ENCODE measurements at regions not wholly inside any gene's neighbourhood (a gene's known extent, or its start where the extent isn't known, plus 50 kb on each side); places are given as distances from the start of the nearest gene placed in this dataset.
"Not testable (repeated sequence)": the region's sequence is repeated elsewhere in the genome, so short reads cannot be mapped to it uniquely, and the experiment has no call there.

DNA sequence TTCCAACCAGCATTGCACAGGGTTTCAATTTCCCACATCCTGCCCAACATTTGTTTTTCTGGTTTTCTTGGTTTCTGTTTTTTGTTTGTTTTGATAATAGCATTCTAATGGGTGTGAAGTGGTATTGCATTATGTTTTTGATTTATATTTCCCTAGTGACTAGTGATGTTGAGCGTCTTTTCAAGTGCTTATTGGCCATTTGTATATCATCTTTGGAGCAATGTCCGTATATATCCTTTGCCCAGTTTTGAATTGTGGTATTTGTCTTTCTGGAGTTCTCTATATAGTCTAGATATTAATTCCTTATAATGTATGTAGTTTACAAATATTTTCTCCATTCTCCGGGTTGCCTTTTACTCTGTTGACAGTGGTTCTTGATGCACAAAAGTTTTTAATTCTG lies 2168.1 kb upstream of the DEFB115 start:
- peaks cover 21% of the 10 kb centered on the region for H3K9me3 Mint-ChIP-seq
- H3K36me3 Mint-ChIP-seq (ENCODE audit: low read depth) = not testable (repeated sequence)

DNA sequence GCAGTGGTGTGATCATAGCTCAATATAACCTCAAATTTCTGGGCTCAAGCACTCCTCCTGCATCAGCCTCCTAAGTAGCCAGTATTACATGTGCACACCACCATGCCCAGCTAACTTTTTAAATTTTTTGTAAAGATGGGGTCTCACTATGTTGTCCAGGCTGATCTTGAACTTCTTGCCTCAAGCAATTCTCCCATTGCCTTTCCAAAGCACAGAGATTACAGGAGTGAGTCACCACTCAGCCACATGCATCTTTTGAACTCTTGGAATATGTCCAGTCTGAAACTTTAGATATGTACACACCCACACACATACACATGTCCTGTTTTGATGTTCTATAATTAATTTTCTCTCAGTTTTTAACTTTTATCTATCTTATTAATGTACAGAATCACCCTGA lies 2163.5 kb upstream of the DEFB115 start:
- H3K4me1 Mint-ChIP-seq (ENCODE audit: low read depth); H3K4me3 Mint-ChIP-seq; H3K36me3 Mint-ChIP-seq (ENCODE audit: low read depth); H3K27me3 Mint-ChIP-seq; H3K27ac Mint-ChIP-seq; intact Hi-C loops (cut with micrococcal nuclease); H3K9me3 Mint-ChIP-seq: not testable (repeated sequence)

More for the DNA sequence above, 2168.1 kb upstream of the DEFB115 start:
- H3K27me3 Mint-ChIP-seq; H3K27ac Mint-ChIP-seq; H3K4me1 Mint-ChIP-seq (ENCODE audit: low read depth); intact Hi-C loops (cut with micrococcal nuclease); H3K4me3 Mint-ChIP-seq: not testable (repeated sequence)

DNA sequence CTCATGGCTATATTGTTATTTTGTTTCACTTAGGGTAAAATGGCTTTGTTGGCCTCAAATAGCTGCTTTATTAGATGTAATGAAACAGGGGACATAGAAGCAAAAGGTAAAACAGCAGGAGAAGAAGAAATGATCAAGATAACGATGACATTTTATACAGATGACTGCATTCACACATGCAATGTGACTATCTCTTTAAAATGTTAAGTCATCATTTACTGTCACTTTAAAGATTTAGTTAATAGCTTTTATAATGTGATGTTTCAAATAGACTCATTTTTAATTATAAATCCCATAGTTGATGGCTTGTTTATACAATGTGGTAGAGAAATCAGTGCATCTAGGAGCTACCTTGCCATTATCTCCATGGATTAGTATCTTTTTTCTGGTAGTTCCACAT lies 2160.8 kb upstream of the DEFB115 start:
- H3K27me3 Mint-ChIP-seq; H3K4me1 Mint-ChIP-seq (ENCODE audit: low read depth); intact Hi-C loops (cut with micrococcal nuclease); H3K36me3 Mint-ChIP-seq (ENCODE audit: low read depth); H3K4me3 Mint-ChIP-seq; H3K27ac Mint-ChIP-seq; H3K9me3 Mint-ChIP-seq: not testable (repeated sequence)

GRCh38 chr20:29107884-29108283 lies 2149.6 kb upstream of the DEFB115 start:
- H3K4me3 Mint-ChIP-seq; H3K27me3 Mint-ChIP-seq; H3K4me1 Mint-ChIP-seq (ENCODE audit: low read depth); H3K27ac Mint-ChIP-seq; intact Hi-C loops (cut with micrococcal nuclease): not testable (repeated sequence)
- Mint-ChIP-seq H3K9me3 (peaks cover 27% of the 10 kb centered on the region), H3K36me3 (ENCODE audit: low read depth) (peaks cover 10% of the 10 kb centered on the region)

DNA sequence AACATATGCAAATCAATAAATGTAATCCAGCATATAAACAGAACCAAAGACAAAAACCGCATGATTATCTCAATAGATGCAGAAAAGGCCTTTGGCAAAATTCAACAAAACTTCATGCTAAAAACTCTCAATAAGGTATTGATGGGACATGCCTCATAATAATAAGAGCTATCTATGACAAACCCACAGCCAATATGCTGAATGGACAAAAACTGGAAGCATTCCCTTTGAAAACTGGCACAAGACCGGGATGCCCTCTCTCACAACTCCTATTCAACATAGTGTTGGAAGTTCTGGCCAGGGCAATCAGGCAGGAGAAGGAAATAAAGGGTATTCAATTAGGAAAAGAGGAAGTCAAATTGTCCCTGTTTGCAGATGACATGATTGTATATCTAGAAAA lies 2148.1 kb upstream of the DEFB115 start:
- intact Hi-C loops (cut with micrococcal nuclease); H3K36me3 Mint-ChIP-seq (ENCODE audit: low read depth); H3K27me3 Mint-ChIP-seq; H3K4me3 Mint-ChIP-seq; H3K27ac Mint-ChIP-seq; H3K4me1 Mint-ChIP-seq (ENCODE audit: low read depth): not testable (repeated sequence)
- peaks cover 39% of the 10 kb centered on the region for H3K9me3 Mint-ChIP-seq

GRCh38 chr20:29115097-29115496 lies 2142.4 kb upstream of the DEFB115 start:
- intact Hi-C loops (cut with micrococcal nuclease); H3K4me3 Mint-ChIP-seq; H3K27ac Mint-ChIP-seq; H3K4me1 Mint-ChIP-seq (ENCODE audit: low read depth); H3K27me3 Mint-ChIP-seq; H3K36me3 Mint-ChIP-seq (ENCODE audit: low read depth): not testable (repeated sequence)
- peaks cover 68% of the 10 kb centered on the region for H3K9me3 Mint-ChIP-seq

DNA sequence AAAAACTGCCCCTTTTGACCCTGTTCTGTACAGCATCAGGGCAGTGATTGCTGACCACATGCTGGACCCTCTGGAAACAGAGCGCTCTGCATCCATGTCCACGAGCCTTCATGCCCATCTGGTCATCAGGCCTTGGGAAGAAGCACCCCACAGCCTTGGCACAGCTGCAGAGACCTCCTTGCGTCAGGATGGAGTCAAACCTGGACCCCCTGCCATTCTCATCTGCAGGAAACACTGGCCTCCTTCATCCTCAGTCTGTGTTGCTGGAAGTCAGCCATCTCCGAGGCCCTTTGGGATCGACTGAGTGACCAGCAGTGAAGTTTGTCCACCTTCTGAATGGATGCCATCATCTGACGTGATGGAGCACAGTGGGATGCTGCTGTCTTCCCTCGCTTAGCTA lies 2138.3 kb upstream of the DEFB115 start:
- intact Hi-C loops (cut with micrococcal nuclease) = no loop called here
- no peak overlapping the region for H3K4me3 Mint-ChIP-seq
- peaks cover 83% of the 10 kb centered on the region for H3K9me3 Mint-ChIP-seq

GRCh38 chr20:29119684-29120083 lies 2137.8 kb upstream of the DEFB115 start:
- H3K27me3 Mint-ChIP-seq; H3K4me1 Mint-ChIP-seq (ENCODE audit: low read depth); H3K4me3 Mint-ChIP-seq; H3K27ac Mint-ChIP-seq; H3K36me3 Mint-ChIP-seq (ENCODE audit: low read depth): not testable (repeated sequence)
- H3K9me3 Mint-ChIP-seq = peaks cover 87% of the 10 kb centered on the region
- intact Hi-C loops (cut with micrococcal nuclease) = loop anchor here (5.0 kb wide), 1 partner anchor 748 kb away; no protein-coding TSS in a partner anchor

More for the DNA sequence above, 2138.3 kb upstream of the DEFB115 start:
- Mint-ChIP-seq H3K36me3 (ENCODE audit: low read depth) (no peaks in the 10 kb centered on the region), H3K4me1 (ENCODE audit: low read depth) (no peaks in the 10 kb centered on the region), H3K27ac (no peak overlapping the region), H3K27me3 (no peaks in the 10 kb centered on the region)

GRCh38 chr20:29120088-29120487 lies 2137.4 kb upstream of the DEFB115 start:
- H3K9me3 Mint-ChIP-seq = peaks cover 91% of the 10 kb centered on the region
- not testable (repeated sequence) for H3K27ac Mint-ChIP-seq; H3K4me3 Mint-ChIP-seq; H3K36me3 Mint-ChIP-seq (ENCODE audit: low read depth); H3K4me1 Mint-ChIP-seq (ENCODE audit: low read depth); H3K27me3 Mint-ChIP-seq
- intact Hi-C loops (cut with micrococcal nuclease) = loop anchor here (5.0 kb wide), 1 partner anchor 747 kb away; no protein-coding TSS in a partner anchor

DNA sequence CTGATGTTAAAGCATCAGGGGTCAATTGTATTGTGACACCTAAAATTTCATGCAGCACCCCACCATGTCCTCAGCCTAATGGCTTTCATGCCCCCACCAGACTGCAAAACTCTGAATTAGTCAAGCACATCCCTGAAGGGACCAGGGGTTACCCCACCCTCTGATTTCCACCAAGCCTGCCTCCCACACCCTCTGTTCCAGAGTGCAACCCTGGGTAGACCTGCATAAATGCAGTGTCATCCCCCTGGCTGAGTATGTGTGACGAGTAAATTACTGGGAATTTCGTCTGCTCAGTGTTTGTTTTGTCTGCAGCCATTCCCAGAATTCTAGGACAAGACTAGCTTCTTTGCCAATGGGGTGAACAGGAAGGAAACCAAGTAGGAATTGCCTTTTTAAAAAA lies 2136.9 kb upstream of the DEFB115 start:
- H3K4me1 Mint-ChIP-seq (ENCODE audit: low read depth); H3K4me3 Mint-ChIP-seq; H3K27me3 Mint-ChIP-seq; H3K27ac Mint-ChIP-seq; H3K36me3 Mint-ChIP-seq (ENCODE audit: low read depth): not testable (repeated sequence)
- intact Hi-C loops (cut with micrococcal nuclease) = loop anchor here (5.0 kb wide), 1 partner anchor 747 kb away; no protein-coding TSS in a partner anchor
- peaks cover 91% of the 10 kb centered on the region for H3K9me3 Mint-ChIP-seq

- intact Hi-C loops (cut with micrococcal nuclease) = loop anchor here (5.0 kb wide), 1 partner anchor 745 kb away; no protein-coding TSS in a partner anchor
- H3K9me3 Mint-ChIP-seq = peaks cover 70% of the 10 kb centered on the region
- not testable (repeated sequence) for H3K27me3 Mint-ChIP-seq; H3K27ac Mint-ChIP-seq; H3K4me1 Mint-ChIP-seq (ENCODE audit: low read depth); H3K36me3 Mint-ChIP-seq (ENCODE audit: low read depth); H3K4me3 Mint-ChIP-seq
Measured at GRCh38 chr20:29122784-29123183, 2134.7 kb upstream of the DEFB115 start.

DNA sequence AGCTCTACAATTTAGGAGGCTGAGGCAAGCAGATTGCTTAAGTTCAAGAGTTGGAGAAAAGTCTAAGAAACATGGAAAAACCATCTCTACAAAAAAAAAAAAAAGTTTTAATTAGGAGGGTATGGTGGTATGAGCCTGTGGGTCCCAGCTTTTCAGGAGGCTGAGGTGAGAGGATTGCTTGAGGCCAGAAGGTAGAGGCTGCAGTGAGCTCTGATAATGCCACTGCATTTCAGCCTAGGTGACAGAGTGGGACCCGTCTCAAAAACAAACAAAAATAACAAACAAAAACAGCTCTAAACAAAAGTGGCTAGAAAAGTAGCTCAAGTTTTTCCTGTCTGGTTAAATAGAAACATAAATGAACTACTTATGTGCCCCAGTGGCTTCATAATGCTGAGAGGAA lies 2133.6 kb upstream of the DEFB115 start:
- intact Hi-C loops (cut with micrococcal nuclease) = loop anchor here (5.0 kb wide), 1 partner anchor 743 kb away; no protein-coding TSS in a partner anchor
- H3K27me3 Mint-ChIP-seq = no peaks in the 10 kb centered on the region
- H3K36me3 Mint-ChIP-seq (ENCODE audit: low read depth) = no peaks in the 10 kb centered on the region
- H3K27ac Mint-ChIP-seq = no peak overlapping the region
- no peaks in the 10 kb centered on the region for H3K4me1 Mint-ChIP-seq (ENCODE audit: low read depth)
- H3K4me3 Mint-ChIP-seq = no peak overlapping the region
- H3K9me3 Mint-ChIP-seq = peaks cover 62% of the 10 kb centered on the region

Data from dendritic cell treated with granulocyte-macrophage colony-stimulating factor and Interleukin-4, amounts not matched to agents 40 ng/mL and 50 ng/mL, for 4 days (primary cell).